ENCODE measurements at regions not wholly inside any gene's neighbourhood (a gene's known extent, or its start where the extent isn't known, plus 50 kb on each side); places are given as distances from the start of the nearest gene placed in this dataset.

DNA sequence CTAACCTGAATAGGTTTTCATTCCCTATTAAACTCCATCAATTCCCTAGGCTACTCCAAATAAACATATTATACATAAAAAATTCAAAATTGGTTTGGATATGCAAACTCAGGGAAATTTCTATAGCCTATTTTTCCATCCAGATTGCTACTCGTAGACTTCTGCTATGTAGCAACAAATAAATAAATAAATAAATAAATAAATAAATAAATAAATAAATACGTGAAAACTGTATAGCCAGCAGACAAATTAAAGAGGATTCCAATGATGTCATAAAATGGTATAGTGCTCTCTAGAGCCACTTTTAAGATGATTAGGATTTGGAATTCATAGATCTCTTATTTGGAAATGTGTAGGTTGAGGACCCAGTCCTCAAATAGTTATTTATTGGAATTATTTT is 1193.2 kb upstream of the NUDT12 start:
- Mint-ChIP-seq H3K9me3 (peaks cover 4 to 26% (median 13%) of the 10 kb centered on the region in 6 donors), H3K27me3 (ENCODE audit: low read depth in 3 of 3) (no peaks in the 10 kb centered on the region), H3K27ac (no peak overlapping the region), H3K36me3 (no peaks in the 10 kb centered on the region), H3K4me3 (no peak overlapping the region), H3K4me1 (no peaks in the 10 kb centered on the region)
- no peak for DNase-seq

DNA sequence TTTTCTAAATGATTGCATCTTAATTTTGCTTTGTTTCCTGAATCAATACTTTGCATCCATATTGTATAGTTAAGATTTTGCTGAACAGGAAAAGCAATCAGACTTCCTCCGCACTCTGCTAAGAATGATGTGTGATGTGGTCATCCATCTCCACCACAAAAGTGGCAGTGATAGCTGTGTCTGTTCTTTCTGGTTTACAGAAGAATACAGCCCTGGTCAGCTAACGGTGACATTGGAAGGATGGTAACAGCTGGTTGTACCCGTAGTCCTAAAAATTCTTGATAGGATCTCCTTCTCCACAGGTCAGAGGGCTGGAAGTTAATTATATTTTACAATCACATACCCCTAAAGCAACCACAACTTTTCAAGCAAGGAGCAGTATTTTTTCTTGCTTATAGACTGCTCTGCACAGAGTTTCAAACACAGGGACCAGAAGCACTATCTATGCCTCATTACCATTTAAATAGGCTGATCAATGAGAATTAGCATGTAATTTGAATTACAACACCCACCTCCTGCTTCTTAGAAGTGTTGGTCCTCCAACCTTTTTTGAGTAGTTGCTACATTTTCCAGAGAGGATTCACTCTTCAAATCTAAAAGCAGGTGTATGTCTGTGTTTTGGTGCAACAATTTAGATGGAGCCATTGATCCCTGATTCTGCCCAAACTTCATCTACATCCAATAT is 1191.9 kb upstream of the NUDT12 start:
- Mint-ChIP-seq H3K4me3 (no peak overlapping the region), H3K9me3 (peaks cover 4 to 22% (median 10%) of the 10 kb centered on the region in 6 donors), H3K4me1 (no peaks in the 10 kb centered on the region), H3K27ac (no peak overlapping the region), H3K36me3 (no peaks in the 10 kb centered on the region), H3K27me3 (ENCODE audit: low read depth in 3 of 3) (no peaks in the 10 kb centered on the region)
- no peak for DNase-seq

DNA sequence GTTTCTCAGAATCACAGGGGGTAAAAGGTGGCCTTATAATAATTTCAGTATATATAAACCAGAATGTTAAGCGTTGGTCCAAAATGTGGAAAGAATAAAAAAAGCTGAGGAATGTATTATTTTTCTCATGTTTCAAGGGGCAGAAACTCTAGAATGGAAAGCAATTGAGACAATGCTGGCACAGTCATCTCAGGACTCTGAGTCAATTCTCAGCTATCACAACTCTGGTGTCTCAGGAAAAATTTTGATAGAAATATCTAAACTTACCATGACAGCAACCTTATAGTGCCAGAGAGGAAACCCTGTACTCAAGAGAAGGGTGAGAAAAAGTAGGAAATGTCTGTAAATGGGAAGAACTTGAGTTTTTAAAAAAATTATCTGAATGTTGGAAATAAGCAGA is 1189.4 kb upstream of the NUDT12 start:
- H3K4me1 Mint-ChIP-seq: no peaks in the 10 kb centered on the region

DNA sequence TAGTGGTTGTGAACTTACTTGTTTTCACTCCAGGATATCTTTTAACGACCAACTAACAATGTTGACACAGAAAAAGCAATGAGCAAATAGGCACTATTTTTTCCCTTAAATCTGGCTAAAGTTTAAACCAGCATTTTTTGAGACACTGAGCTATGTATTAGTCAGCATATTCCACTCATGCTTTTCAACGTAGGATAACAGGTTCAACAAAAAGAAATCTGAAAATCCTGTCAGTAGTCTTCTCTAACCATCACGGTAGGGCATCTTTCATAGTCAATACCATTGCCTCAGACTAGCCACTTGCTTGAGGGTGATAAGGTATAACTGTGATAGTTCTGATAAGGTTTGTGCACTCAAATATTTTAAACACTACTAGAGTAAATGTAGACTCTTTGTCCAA is 1177.3 kb upstream of the NUDT12 start:
- no peaks in the 10 kb centered on the region for H3K4me1 Mint-ChIP-seq
- H3K9me3 Mint-ChIP-seq: peaks cover 8 to 61% (median 16%) of the 10 kb centered on the region in 6 donors
- peaks cover 0 to under 1% (median 0%) of the 10 kb centered on the region in 3 donors for H3K27me3 Mint-ChIP-seq (ENCODE audit: low read depth in 3 of 3)
- H3K27ac Mint-ChIP-seq: no peak overlapping the region
- no peak overlapping the region for H3K4me3 Mint-ChIP-seq
- H3K36me3 Mint-ChIP-seq: no peaks in the 10 kb centered on the region
- DNase-seq: no peak

More for the DNA sequence above, 1189.4 kb upstream of the NUDT12 start:
- H3K36me3 Mint-ChIP-seq: peaks cover 0 to 4% (median 0%) of the 10 kb centered on the region in 3 donors
- H3K27ac Mint-ChIP-seq: no peak overlapping the region
- H3K27me3 Mint-ChIP-seq (ENCODE audit: low read depth in 3 of 3): no peaks in the 10 kb centered on the region
- no peak overlapping the region for H3K4me3 Mint-ChIP-seq
- no peak for DNase-seq
- H3K9me3 Mint-ChIP-seq: peaks cover 2 to 27% (median 16%) of the 10 kb centered on the region in 6 donors

DNA sequence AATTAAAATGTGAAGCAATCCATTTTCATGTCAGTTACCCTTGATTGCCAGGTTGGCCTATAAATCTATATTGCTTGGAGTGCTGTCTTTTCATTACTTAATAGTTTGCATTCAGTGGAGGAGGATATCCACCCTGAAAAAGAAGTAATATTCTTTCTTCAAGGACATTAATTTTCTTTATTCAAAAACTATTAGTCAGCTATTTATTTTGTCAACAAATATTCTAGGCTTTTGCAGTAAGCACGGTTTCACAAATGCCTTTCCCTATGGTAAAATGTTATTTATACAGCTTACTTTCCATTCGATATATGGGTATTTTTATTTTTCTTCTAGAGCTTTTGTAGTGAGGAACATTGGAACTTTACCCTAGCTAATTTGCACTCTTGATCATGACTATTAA is 1176.9 kb upstream of the NUDT12 start:
- no peaks in the 10 kb centered on the region for H3K4me1 Mint-ChIP-seq
- DNase-seq: no peak

DNA sequence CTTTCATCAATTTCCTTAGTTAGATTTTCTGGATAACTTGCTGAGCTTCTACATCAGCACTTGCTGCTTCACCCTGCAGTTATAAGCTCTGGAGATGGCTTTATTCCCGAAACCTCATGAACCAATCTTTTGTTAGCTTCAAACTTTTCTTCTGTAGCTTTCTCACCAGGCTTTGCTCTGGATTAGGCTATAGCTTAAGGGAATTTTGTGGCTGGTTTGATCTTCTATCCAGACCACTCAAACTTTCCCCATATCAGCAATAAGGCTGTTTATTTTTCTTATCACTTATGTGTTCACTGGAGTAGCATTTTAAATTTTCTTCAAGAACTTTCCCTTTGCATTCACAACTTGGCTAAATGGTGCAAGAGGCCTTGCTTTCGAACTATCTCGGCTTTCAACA is 1173.5 kb upstream of the NUDT12 start:
- Mint-ChIP-seq H3K36me3 (no peaks in the 10 kb centered on the region), H3K27ac (no peak overlapping the region), H3K4me1 (no peaks in the 10 kb centered on the region), H3K27me3 (ENCODE audit: low read depth in 3 of 3) (peaks cover 0 to 2% (median 0%) of the 10 kb centered on the region in 3 donors), H3K9me3 (peaks cover 2 to 43% (median 9%) of the 10 kb centered on the region in 6 donors), H3K4me3 (no peak overlapping the region)
- DNase-seq: no peak

More for the DNA sequence above, 1176.9 kb upstream of the NUDT12 start:
- peaks cover 12 to 59% (median 14%) of the 10 kb centered on the region in 6 donors for H3K9me3 Mint-ChIP-seq
- H3K27ac Mint-ChIP-seq: no peak overlapping the region
- no peak overlapping the region for H3K4me3 Mint-ChIP-seq
- peaks cover 0 to 2% (median 0%) of the 10 kb centered on the region in 3 donors for H3K27me3 Mint-ChIP-seq (ENCODE audit: low read depth in 3 of 3)
- no peaks in the 10 kb centered on the region for H3K36me3 Mint-ChIP-seq

DNA sequence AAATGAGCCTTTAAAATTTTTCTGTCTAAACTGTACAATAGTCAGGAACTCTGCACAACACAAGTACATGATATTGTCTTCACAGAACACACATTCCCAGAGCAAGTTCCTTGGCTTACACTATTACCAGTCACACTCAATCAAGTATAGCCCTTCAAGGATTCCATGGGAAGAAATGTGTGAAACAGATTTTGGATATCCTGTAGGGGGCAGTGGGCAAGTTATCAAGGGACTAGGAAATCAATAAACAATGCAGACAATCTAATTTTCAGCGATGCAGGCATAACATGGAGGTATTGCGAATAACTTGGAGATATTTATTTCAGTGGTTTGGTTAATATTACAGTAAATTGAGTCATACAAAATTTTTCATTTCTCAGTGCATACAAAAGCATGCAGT is 1171.5 kb upstream of the NUDT12 start:
- DNase-seq: no peak
- Mint-ChIP-seq H3K4me1 (no peaks in the 10 kb centered on the region), H3K4me3 (no peak overlapping the region), H3K27ac (no peak overlapping the region), H3K36me3 (no peaks in the 10 kb centered on the region), H3K27me3 (ENCODE audit: low read depth in 3 of 3) (peaks cover 0 to 2% (median 2%) of the 10 kb centered on the region in 3 donors), H3K9me3 (peaks cover 7 to 55% (median 14%) of the 10 kb centered on the region in 6 donors)

DNA sequence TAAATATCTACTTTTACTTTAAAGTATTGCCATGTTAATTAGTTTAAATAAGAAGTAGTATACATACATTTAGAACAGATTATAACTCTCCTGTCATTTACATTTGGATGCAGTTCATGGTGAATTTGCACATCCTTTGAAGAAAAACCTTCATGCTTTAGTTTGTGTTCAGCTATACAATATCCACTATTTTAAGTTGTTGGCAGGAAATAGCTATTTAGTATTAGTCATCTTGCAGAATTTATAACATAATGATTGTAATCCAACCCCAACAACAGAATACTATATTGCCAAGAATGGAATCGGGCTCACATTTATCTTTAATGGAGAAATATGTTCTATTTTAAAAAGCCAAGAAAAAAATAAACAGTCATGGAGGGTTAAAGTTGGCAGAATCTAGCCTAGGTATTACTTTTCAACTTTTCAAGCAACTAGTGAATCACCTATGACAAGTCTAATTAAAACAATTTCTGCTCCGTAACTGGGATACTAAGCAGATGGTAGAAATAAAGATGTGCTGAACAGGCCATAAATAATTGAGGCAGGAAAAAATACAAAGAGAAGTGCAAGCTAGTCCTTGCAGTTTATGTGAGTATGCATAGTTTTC is 1170.6 kb upstream of the NUDT12 start:
- H3K4me3 Mint-ChIP-seq: no peak overlapping the region
- H3K27ac Mint-ChIP-seq: no peak overlapping the region
- H3K4me1 Mint-ChIP-seq: no peaks in the 10 kb centered on the region
- no peaks in the 10 kb centered on the region for H3K36me3 Mint-ChIP-seq
- DNase-seq: no peak
- H3K9me3 Mint-ChIP-seq: peaks cover 7 to 48% (median 14%) of the 10 kb centered on the region in 6 donors
- peaks cover 0 to 2% (median 2%) of the 10 kb centered on the region in 3 donors for H3K27me3 Mint-ChIP-seq (ENCODE audit: low read depth in 3 of 3)

DNA sequence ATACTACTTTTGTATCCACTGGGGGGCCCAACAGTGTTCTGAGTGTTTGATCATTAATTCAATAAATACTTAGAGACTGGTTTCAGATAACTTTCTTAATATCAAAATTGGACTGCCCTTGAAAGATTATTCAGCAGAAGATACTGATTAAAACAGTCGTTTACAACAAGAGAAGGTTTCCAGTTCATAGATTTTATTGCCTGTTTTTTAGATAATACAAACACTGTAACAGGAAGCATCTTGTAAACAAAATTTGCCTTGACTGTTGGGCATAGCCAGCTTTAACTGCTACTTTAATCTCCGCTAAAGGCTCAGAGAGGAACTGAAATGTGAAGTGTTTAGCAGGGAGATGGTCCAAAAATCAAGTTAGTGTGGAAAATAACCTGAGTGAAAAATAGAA is 1168.7 kb upstream of the NUDT12 start:
- H3K4me1 Mint-ChIP-seq: no peaks in the 10 kb centered on the region
- H3K4me3 Mint-ChIP-seq: no peak overlapping the region

DNA sequence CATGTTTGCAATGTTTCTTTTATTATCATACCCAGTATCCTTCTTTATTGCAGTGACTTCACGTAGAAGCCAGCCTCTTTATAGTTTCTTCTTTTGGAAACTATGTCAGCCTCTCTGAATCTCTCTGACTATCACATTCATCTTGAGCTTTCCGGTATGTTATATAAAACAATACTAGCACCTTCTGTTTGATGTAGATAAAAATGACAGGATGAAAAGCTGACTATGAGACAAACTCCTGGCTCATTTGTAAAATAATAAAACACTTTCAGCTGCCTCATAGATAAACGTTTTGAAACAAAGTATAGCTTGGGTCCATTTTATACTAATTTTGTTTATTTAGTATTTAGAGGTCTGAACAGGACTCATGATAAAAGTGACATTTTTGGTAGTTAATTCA is 1145.4 kb upstream of the NUDT12 start:
- Mint-ChIP-seq H3K27ac (no peak overlapping the region), H3K27me3 (ENCODE audit: low read depth in 3 of 3) (no peaks in the 10 kb centered on the region), H3K9me3 (peaks cover 13 to 58% (median 17%) of the 10 kb centered on the region in 6 donors)

More for the DNA sequence above, 1168.7 kb upstream of the NUDT12 start:
- peaks cover 0 to 2% (median 2%) of the 10 kb centered on the region in 3 donors for H3K27me3 Mint-ChIP-seq (ENCODE audit: low read depth in 3 of 3)
- peaks cover 6 to 36% (median 17%) of the 10 kb centered on the region in 6 donors for H3K9me3 Mint-ChIP-seq
- no peak for DNase-seq
- no peak overlapping the region for H3K27ac Mint-ChIP-seq
- H3K36me3 Mint-ChIP-seq: no peaks in the 10 kb centered on the region

DNA sequence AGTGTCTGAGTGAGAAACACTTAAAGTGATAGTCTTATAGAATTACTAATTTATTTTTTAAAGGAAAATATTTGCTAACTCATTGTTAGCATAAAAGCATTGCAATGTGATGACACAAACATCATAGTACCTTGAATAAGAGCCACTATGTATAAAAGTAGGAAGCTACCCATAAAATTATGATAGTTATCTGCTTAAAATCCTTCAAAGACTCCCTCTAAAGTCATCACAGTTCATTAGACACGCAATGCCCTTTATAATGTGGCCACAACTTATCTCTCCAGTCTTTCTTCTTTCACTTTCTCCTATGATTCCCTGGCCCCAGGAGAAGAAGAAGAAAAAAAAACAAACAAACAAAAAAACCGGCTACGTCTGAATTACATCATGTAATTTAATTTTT is 1144.0 kb upstream of the NUDT12 start:
- no peak overlapping the region for H3K4me3 Mint-ChIP-seq
- H3K27ac Mint-ChIP-seq: no peak overlapping the region
- no peaks in the 10 kb centered on the region for H3K4me1 Mint-ChIP-seq
- no peaks in the 10 kb centered on the region for H3K27me3 Mint-ChIP-seq (ENCODE audit: low read depth in 3 of 3)
- H3K36me3 Mint-ChIP-seq: peaks cover 0 to 8% (median 0%) of the 10 kb centered on the region in 3 donors
- no peak for DNase-seq
- H3K9me3 Mint-ChIP-seq: peaks cover 10 to 49% (median 18%) of the 10 kb centered on the region in 6 donors

More for the DNA sequence above, 1145.4 kb upstream of the NUDT12 start:
- H3K4me3 Mint-ChIP-seq: no peak overlapping the region
- H3K4me1 Mint-ChIP-seq: no peaks in the 10 kb centered on the region
- peaks cover 0 to 8% (median 0%) of the 10 kb centered on the region in 3 donors for H3K36me3 Mint-ChIP-seq
- no peak for DNase-seq

DNA sequence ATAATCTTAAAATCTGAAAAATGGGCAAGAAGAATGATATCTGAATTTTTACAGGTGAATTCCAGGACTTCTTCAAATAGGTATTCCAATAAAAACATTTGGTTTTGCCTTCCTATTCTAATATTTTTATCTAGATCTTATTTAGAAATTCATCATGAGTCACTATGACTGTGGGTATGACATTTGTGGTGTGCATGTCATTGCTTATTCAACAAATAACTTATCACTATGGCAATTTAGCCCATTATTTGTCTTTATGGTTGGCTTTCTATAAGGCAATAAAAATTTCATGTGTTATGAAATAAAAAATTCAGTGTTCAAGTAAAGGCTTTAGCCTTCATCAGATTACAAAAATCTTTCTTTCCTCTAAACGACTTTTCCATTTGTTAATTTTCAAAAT is 1139.6 kb upstream of the NUDT12 start:
- Mint-ChIP-seq H3K9me3 (peaks cover 4 to 43% (median 20%) of the 10 kb centered on the region in 6 donors), H3K27ac (no peak overlapping the region), H3K4me3 (no peak overlapping the region), H3K27me3 (ENCODE audit: low read depth in 3 of 3) (no peaks in the 10 kb centered on the region), H3K36me3 (no peaks in the 10 kb centered on the region), H3K4me1 (no peaks in the 10 kb centered on the region)
- DNase-seq: no peak

DNA sequence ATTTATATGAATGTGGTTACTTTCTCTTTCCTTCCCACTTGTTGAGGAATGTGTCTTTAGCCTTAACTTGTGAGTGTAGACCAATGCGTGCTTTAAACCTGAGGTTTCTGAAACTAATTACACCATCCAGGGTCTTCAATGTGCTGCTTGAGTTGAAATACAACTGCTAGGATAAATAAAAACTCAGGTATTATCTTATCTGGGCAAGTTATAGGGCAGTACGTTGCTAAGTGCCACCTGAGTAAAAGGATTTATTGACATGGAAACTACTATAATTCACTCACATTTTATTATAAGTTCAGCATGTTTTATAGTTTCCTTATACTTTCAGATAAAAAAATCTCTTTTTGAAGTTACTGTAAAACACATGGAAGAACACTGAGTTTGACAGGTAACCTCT is 1136.8 kb upstream of the NUDT12 start:
- Mint-ChIP-seq H3K36me3 (no peaks in the 10 kb centered on the region), H3K9me3 (peaks cover 13 to 51% (median 24%) of the 10 kb centered on the region in 6 donors), H3K27me3 (ENCODE audit: low read depth in 3 of 3) (no peaks in the 10 kb centered on the region), H3K4me1 (no peaks in the 10 kb centered on the region), H3K27ac (no peak overlapping the region), H3K4me3 (no peak overlapping the region)
- no peak for DNase-seq

DNA sequence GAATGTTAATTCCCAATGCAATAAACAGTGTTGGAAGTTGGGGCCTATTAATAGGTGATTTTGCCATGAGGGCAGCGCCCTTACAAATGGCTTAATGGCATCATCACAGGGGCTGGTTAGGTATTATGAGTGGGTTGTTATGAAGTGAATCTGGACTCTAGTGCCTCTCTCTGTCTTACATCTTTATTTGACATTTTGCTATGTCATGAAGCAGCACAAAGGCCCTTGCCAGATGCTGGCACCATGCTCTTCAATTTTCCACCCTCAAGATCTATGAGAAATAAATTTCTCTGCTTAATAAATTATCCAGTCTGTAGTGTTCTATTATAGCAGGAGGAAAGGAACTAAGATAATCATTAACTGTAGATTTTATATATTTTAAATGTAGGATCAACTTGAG is 1098.7 kb upstream of the NUDT12 start:
- Mint-ChIP-seq H3K4me1 (no peaks in the 10 kb centered on the region), H3K36me3 (no peaks in the 10 kb centered on the region), H3K27ac (no peak overlapping the region), H3K4me3 (no peak overlapping the region), H3K27me3 (ENCODE audit: low read depth in 3 of 3) (peaks cover 0 to 1% (median 0%) of the 10 kb centered on the region in 3 donors), H3K9me3 (peaks cover 14 to 34% (median 17%) of the 10 kb centered on the region in 6 donors)
- DNase-seq: no peak
